WTC11 (cell line): ENCODE measurements at regions not wholly inside any gene's neighbourhood (a gene's known extent, or its start where the extent isn't known, plus 50 kb on each side); places are given as distances from the start of the nearest gene placed in this dataset.

Experiments
- CTCF ChIP-seq: fragments of 200-600 bp; IDR thresholded peaks from 2 replicates; pipeline ENCODE4 v1.8.0; 2022; ENCODE audit warnings: antibody characterized with exemption
- ELF4 ChIP-seq: sonication (generic); formaldehyde crosslinking; IDR thresholded peaks from 2 replicates; pipeline ENCODE4 v1.8.1; 2022; ENCODE audit warnings: low read depth, mild to moderate bottlenecking, moderate library complexity, missing genetic modification reagents
- ETV6 ChIP-seq: sonication (generic); formaldehyde crosslinking; IDR thresholded peaks from 2 replicates; pipeline ENCODE4 v1.8.1; 2022; ENCODE audit warnings: mild to moderate bottlenecking, missing genetic modification reagents
- FOXJ3 ChIP-seq: sonication (generic); formaldehyde crosslinking; IDR thresholded peaks from 2 replicates; pipeline ENCODE4 v1.9.0; 2021; ENCODE audit warnings: missing genetic modification reagents, mild to moderate bottlenecking, borderline replicate concordance
- NR3C1 ChIP-seq: sonication (generic); formaldehyde crosslinking; conservative IDR thresholded peaks from 2 replicates; pipeline ENCODE4 v1.8.1; 2023; ENCODE audit warnings: low read depth, mild to moderate bottlenecking, missing genetic modification reagents
- TCF7 ChIP-seq: sonication (generic); formaldehyde crosslinking; IDR thresholded peaks from 2 replicates; pipeline ENCODE4 v1.8.0; 2022; ENCODE audit warnings: mild to moderate bottlenecking, low read depth, missing genetic modification reagents, moderate library complexity
- ZNF423 ChIP-seq: fragments of 250-450 bp; sonication (Bioruptor Pico); IDR thresholded peaks from 2 replicates; pipeline ENCODE4 v2.1.2; 2022; ENCODE audit warnings: mild to moderate bottlenecking, moderate library complexity
- TF ChIP-seq, protein P1 (sequence below): fragments of 250-450 bp; sonication (Bioruptor Pico); IDR thresholded peaks from 2 replicates; pipeline ENCODE4 v2.1.2; 2022; ENCODE audit warnings: mild to moderate bottlenecking, moderate library complexity
- TF ChIP-seq, protein P2 (sequence below): sonication (generic); formaldehyde crosslinking; IDR thresholded peaks from 2 replicates; pipeline ENCODE4 v1.8.0; 2023; ENCODE audit warnings: mild to moderate bottlenecking, missing genetic modification reagents
- TF ChIP-seq, protein P3 (sequence below): fragments of 250-450 bp; sonication (Bioruptor Pico); IDR thresholded peaks from 2 replicates; pipeline ENCODE4 v1.9.0; 2021; ENCODE audit warnings: mild to moderate bottlenecking
- TF ChIP-seq, protein P4 (sequence below): sonication (generic); formaldehyde crosslinking; IDR thresholded peaks from 2 replicates; pipeline ENCODE4 v1.8.0; 2023; ENCODE audit warnings: missing genetic modification reagents, mild to moderate bottlenecking, borderline replicate concordance
- TF ChIP-seq, protein P5 (sequence below): sonication (generic); formaldehyde crosslinking; IDR thresholded peaks from 2 replicates; pipeline ENCODE4 v1.8.1; 2022; ENCODE audit warnings: low read depth, missing genetic modification reagents, borderline replicate concordance

DNA sequence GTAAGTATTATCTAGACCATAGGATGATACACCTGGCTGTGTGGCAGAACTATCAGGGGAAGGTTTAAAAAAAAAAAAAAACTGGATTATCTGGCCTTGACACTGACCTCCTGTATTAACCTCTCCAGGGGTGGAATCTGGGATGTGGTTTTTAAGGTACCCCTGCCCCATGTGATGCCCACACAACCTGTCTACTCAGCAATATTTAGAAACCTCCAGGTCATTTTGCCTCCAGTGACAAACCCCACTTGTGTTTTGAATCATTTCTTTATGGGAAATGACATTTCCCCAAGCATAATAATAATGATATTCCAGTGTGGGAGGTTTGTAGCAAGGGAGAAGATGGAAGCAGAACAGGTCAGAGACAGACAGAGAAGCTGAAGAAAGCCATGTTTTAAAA is 179.1 kb downstream of the RSL24D1 start:
- TF ChIP-seq CTCF, result no peak
- TF ChIP-seq, protein P1, sequence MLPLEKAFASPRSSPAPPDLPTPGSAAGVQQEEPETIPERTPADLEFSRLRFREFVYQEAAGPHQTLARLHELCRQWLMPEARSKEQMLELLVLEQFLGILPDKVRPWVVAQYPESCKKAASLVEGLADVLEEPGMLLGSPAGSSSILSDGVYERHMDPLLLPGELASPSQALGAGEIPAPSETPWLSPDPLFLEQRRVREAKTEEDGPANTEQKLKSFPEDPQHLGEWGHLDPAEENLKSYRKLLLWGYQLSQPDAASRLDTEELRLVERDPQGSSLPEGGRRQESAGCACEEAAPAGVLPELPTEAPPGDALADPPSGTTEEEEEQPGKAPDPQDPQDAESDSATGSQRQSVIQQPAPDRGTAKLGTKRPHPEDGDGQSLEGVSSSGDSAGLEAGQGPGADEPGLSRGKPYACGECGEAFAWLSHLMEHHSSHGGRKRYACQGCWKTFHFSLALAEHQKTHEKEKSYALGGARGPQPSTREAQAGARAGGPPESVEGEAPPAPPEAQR (CRISPR knock-in tag), result no peak
- TF ChIP-seq NR3C1 (CRISPR knock-in tag), result no peak
- TF ChIP-seq ZNF423 (CRISPR knock-in tag), result no peak
- TF ChIP-seq, protein P2, sequence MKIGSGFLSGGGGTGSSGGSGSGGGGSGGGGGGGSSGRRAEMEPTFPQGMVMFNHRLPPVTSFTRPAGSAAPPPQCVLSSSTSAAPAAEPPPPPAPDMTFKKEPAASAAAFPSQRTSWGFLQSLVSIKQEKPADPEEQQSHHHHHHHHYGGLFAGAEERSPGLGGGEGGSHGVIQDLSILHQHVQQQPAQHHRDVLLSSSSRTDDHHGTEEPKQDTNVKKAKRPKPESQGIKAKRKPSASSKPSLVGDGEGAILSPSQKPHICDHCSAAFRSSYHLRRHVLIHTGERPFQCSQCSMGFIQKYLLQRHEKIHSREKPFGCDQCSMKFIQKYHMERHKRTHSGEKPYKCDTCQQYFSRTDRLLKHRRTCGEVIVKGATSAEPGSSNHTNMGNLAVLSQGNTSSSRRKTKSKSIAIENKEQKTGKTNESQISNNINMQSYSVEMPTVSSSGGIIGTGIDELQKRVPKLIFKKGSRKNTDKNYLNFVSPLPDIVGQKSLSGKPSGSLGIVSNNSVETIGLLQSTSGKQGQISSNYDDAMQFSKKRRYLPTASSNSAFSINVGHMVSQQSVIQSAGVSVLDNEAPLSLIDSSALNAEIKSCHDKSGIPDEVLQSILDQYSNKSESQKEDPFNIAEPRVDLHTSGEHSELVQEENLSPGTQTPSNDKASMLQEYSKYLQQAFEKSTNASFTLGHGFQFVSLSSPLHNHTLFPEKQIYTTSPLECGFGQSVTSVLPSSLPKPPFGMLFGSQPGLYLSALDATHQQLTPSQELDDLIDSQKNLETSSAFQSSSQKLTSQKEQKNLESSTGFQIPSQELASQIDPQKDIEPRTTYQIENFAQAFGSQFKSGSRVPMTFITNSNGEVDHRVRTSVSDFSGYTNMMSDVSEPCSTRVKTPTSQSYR, result no peak
- no peak for TF ChIP-seq FOXJ3 (CRISPR knock-in tag)
- no peak for TF ChIP-seq ETV6 (CRISPR knock-in tag)
- no peak for TF ChIP-seq ELF4 (CRISPR knock-in tag)
- TF ChIP-seq, protein P3, sequence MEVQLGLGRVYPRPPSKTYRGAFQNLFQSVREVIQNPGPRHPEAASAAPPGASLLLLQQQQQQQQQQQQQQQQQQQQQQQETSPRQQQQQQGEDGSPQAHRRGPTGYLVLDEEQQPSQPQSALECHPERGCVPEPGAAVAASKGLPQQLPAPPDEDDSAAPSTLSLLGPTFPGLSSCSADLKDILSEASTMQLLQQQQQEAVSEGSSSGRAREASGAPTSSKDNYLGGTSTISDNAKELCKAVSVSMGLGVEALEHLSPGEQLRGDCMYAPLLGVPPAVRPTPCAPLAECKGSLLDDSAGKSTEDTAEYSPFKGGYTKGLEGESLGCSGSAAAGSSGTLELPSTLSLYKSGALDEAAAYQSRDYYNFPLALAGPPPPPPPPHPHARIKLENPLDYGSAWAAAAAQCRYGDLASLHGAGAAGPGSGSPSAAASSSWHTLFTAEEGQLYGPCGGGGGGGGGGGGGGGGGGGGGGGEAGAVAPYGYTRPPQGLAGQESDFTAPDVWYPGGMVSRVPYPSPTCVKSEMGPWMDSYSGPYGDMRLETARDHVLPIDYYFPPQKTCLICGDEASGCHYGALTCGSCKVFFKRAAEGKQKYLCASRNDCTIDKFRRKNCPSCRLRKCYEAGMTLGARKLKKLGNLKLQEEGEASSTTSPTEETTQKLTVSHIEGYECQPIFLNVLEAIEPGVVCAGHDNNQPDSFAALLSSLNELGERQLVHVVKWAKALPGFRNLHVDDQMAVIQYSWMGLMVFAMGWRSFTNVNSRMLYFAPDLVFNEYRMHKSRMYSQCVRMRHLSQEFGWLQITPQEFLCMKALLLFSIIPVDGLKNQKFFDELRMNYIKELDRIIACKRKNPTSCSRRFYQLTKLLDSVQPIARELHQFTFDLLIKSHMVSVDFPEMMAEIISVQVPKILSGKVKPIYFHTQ, result no peak
- TF ChIP-seq, protein P4, sequence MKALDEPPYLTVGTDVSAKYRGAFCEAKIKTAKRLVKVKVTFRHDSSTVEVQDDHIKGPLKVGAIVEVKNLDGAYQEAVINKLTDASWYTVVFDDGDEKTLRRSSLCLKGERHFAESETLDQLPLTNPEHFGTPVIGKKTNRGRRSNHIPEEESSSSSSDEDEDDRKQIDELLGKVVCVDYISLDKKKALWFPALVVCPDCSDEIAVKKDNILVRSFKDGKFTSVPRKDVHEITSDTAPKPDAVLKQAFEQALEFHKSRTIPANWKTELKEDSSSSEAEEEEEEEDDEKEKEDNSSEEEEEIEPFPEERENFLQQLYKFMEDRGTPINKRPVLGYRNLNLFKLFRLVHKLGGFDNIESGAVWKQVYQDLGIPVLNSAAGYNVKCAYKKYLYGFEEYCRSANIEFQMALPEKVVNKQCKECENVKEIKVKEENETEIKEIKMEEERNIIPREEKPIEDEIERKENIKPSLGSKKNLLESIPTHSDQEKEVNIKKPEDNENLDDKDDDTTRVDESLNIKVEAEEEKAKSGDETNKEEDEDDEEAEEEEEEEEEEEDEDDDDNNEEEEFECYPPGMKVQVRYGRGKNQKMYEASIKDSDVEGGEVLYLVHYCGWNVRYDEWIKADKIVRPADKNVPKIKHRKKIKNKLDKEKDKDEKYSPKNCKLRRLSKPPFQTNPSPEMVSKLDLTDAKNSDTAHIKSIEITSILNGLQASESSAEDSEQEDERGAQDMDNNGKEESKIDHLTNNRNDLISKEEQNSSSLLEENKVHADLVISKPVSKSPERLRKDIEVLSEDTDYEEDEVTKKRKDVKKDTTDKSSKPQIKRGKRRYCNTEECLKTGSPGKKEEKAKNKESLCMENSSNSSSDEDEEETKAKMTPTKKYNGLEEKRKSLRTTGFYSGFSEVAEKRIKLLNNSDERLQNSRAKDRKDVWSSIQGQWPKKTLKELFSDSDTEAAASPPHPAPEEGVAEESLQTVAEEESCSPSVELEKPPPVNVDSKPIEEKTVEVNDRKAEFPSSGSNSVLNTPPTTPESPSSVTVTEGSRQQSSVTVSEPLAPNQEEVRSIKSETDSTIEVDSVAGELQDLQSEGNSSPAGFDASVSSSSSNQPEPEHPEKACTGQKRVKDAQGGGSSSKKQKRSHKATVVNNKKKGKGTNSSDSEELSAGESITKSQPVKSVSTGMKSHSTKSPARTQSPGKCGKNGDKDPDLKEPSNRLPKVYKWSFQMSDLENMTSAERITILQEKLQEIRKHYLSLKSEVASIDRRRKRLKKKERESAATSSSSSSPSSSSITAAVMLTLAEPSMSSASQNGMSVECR (CRISPR knock-in tag), result no peak
- TF ChIP-seq, protein P5, sequence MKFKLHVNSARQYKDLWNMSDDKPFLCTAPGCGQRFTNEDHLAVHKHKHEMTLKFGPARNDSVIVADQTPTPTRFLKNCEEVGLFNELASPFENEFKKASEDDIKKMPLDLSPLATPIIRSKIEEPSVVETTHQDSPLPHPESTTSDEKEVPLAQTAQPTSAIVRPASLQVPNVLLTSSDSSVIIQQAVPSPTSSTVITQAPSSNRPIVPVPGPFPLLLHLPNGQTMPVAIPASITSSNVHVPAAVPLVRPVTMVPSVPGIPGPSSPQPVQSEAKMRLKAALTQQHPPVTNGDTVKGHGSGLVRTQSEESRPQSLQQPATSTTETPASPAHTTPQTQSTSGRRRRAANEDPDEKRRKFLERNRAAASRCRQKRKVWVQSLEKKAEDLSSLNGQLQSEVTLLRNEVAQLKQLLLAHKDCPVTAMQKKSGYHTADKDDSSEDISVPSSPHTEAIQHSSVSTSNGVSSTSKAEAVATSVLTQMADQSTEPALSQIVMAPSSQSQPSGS (CRISPR knock-in tag), result no peak
- no peak for TF ChIP-seq TCF7 (CRISPR knock-in tag)
